ENCODE measurements at regions not wholly inside any gene's neighbourhood (a gene's known extent, or its start where the extent isn't known, plus 50 kb on each side); places are given as distances from the start of the nearest gene placed in this dataset.

GRCh38 chr10:62584731-62585130 lies 210.6 kb downstream of the ZNF365 start:
- TF ChIP-seq POLR2A (IDR thresholded peaks at IDR 0.05): no peak
- no peak for TF ChIP-seq CTCF (IDR thresholded peaks at IDR 0.05)

All from heart left ventricle (tissue), 13 donors.